ENCODE measurements at regions not wholly inside any gene's neighbourhood (a gene's known extent, or its start where the extent isn't known, plus 50 kb on each side); places are given as distances from the start of the nearest gene placed in this dataset.
"Not testable (repeated sequence)": the region's sequence is repeated elsewhere in the genome, so short reads cannot be mapped to it uniquely, and the experiment has no call there.

DNA sequence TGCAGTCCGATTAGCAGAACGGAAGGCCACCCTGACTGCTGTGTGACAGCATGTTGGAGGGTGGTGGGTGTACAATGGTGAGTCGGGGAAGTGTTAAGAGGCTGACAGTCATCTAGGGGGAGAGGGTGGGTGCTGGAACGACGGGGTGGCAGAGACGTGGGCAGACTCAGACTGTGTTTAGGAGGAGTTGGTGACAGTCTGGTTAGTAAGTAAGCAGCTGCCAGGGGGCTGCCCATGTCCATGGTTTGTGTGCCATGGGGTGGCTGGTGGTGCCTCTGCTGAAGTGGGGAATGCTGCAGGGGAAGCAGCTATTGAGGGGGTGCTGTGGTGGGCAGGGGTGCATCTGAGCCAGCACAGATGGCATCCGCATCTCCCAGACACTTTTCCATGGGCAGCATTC is 51.3 kb upstream of the BOD1 start:
- no peak for DNase-seq (ENCODE audit: low spot score)

DNA sequence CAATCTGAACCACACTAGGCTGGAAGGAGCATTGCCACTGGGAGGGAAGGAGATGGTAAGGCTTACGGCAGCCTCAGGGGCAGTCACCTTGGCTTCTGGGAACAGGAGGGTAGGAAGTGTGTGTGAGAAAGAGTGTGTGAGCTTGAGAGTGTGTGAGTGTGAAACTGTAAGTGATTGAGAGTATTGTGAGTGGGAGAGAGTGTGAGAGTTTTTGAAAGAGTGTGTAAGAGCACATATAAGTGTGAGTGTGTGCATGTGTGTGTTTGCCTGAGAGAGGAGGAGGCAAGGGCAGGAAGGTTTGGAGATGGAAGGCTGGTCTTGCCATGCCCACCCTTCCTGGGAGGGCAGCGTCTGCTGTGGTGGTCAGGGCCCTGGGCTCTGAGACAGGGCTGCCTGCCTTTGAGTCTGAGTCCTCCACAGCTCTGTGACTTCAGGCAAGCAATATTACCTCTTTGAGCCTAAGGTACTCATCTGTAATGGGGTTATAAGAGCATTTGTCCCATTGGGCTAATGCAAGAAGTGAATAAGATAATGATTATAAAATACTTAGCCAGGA is 51.9 kb upstream of the BOD1 start:
- DNase-seq (ENCODE audit: low spot score): no peak

DNA sequence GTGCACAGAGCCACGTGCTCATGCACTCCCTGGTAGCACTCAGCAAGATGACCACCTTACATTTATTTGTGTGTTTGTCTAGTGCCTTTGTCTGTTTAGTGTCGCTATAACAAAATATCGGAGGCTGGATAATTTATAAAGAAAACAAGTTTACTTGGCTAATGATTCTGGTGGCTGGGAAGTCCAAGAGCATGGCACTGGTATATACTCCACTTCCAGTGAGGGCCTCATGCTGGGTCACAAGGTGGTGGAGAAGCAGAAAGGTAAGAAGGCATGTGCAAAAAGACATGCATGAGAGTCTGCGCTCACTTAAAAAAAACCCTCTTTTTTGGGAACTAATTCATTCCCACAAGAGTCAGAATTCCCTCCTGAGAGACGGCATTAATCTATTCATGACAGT is 52.5 kb upstream of the BOD1 start:
- DNase-seq (ENCODE audit: low spot score): no peak

GRCh38 chr5:173669483-173669882 is 53.0 kb upstream of the BOD1 start:
- no peak for DNase-seq (ENCODE audit: low spot score)

DNA sequence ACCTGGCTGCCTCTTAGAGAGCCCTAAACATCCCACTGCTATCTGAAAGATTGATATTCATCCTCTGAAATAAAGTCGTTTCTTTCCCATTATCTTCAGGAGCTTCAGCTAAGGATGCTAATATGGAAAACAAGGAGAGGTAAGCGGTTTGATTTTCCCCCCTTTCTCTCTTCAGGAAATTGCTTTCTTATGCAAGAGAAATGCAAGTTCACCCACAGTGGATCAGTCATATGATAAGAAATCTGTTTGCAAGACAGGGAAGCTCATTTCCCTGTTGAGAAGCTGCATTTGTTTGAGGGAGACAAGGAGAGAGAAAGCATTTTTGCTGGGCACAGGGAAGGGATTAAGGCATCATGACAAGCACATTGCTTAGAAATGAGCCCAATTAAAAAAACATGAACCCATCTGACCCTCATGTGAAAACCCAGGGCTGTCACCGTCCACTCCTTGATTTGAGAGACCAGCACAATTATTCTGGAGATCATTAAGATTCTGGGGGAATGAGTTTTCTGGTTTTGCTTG is 53.7 kb upstream of the BOD1 start:
- DNase-seq (ENCODE audit: low spot score): no peak

GRCh38 chr5:173670791-173671120 is 54.3 kb upstream of the BOD1 start:
- no peak for DNase-seq (ENCODE audit: low spot score)

DNA sequence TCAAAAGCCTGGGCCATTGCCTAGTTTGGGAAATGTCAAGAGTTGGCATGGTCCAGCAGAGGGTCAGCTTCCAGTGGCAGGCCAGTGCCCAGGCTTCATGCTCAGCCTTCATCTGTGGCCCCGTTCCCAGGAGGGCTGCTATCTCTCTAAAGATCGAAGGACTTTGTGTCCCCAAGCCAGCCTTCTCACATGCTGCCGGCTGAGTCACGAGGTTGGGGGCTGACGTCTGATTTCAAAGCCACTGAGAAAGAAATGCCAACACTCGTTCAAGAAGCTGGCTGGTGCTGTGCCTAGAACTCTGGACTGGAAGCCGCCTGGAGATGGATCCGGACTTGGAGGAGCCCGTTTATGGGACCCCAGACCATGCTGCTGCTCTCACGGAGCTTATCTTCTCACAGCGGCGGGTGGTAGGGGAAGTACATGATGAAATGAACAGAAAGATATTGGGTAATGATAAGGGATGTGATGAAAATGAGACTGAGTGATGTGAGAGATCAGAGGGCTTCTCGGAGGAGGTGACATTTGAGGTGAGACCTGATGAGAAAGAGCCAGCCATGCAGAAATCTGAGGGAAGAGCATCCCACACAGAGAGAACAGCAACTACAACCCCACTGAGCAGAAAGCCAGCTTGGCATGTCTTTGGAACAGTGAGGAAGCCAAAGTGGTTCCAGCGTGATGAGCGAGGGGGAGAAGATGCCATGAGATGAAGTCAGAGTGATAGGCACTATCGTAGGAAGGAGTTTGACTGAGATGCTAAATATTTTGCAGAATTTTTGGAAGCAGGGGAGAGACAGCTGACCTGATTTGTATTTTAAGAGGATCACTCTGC is 54.9 kb upstream of the BOD1 start:
- DNase-seq (ENCODE audit: low spot score): no peak

- no peak for DNase-seq (ENCODE audit: low spot score)
Observed at GRCh38 chr5:173672166-173672565, 55.7 kb upstream of the BOD1 start.

GRCh38 chr5:173672891-173673290 is 56.4 kb upstream of the BOD1 start:
- DNase-seq (ENCODE audit: low spot score): no peak

DNA sequence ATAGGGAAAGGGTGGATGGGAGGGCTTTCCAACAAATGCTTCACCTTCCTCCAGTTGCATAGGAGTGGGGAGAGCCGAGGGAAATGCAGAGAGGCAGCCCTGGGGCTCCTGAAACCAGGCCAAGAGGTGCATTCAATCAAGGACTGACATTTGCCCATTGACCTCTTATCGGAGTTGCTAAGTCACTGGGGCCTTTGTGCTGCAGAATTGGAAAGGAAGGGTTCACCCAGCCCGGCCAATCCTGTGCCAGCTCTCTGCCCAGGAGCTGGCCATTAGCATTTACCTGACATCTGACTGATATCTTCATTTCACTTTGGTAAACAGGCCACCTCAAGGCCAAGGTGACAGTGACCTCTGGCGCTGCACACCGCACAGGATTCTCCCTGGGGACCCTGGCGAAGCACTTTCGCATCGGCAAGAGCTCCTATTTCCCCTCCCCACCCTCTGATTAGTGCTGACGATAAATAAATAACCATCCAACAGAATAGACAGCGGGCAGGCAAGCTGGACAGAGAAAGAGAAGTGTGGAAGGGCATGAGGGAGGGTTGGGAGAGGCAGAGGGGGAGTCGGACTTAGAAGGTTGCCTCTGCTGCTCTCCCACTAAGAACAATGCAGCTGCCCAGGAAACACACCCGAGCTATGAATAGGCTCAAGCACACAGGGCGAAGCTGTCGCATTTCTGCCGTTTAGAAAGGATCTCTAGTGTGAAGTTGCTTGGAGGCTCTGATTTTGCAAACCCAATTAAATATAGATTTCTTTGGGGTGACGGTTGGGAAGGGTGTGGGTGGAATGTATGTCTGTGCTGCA is 57.0 kb upstream of the BOD1 start:
- no peak for DNase-seq (ENCODE audit: low spot score)

DNA sequence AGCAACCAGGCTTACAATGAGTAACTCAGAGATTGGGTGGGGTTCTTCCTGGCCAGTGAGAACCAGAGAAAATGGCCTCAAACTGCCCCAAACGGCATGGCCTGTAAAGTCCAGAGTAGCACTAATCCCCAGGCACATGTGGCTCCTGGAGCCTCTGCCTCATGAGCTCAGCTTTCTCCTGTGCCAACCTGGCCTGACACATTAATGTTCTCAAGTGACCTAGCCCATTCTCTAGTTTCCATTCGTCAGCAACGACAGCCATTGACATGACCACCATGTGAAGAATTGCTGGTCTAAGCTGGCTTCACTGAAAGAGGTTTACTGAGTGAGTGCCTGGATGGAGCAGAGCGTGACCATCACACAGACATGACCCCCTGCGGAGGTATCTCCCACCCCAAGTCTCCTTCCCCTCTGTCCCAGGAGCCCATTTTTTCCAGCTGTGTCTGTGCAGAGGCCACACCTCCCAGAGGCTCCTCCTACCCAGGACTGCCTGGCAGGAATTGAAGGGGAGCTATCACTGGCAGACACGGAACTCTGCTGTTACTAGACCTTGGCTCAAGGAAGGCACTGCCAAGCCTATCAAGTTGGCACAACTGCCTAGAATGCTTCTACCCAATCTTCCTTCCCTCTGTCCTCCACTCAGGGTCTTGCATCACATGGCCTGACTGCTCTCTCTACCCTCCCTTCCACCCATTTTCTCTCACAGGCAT is 59.0 kb upstream of the BOD1 start:
- no peak for DNase-seq (ENCODE audit: low spot score)

GRCh38 chr5:173676375-173676774 is 59.9 kb upstream of the BOD1 start:
- DNase-seq (ENCODE audit: low spot score): no peak

GRCh38 chr5:173677125-173677672 is 60.7 kb upstream of the BOD1 start:
- DNase-seq (ENCODE audit: low spot score): no peak

DNA sequence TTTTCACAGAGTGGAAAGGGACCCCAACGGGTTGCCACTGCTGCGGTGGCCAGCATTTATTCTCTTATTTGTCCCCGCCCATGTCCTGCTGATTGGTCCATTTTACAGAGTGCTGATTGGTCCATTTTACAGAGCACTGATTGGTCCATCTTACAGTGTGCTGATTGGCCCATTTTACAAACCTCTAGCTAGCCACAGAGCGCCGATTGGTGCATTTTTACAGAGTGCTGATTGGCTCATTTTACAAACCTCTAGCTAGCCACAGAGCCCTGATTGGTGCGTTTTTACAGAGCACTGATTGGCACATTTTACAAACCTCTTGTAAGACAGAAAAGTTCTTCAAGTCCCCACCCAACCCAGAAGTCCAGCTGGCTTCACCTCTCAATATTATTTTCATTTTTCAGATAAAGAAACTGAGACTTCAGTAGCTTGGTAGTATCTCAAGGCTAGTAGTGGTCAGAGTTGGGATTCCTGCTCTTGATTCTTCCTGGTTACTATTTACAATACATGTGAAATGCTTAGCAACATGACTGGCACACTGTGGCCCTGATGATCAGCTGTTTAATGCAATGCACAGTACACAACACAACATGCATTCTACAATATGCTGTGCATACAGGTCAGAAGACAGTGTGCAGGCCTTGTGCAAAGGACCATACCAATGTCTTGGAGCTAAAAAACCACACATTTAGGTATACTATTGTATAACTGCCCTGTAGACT is 63.6 kb upstream of the BOD1 start:
- DNase-seq (ENCODE audit: low spot score): no peak

DNA sequence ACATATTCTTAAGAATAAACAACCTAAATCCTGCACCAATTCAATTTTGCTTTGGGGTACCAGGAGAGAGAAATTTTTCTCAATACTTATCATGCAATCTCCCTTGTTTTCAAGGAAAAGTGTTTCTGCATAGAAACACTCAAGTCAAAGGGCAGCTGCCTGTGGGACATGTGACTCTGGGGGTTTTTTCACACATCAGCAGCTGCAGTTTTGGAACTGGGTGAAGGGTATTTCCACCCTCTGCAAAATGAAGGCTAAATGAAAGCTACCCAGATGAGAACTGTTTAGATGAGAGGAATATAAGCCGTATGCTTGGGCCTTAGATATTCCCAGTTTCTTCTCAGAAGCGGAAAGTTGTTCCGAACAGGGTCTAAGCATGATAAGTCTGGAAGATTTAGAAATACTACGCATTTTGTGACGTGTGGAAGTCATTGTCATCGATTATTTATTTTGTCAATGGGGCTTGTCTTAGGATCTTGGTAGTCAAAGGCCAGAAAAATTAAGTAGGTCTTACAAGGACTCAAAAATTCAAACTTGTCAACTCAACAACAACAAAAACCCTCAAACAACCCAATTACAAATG is 64.3 kb upstream of the BOD1 start:
- no peak for DNase-seq (ENCODE audit: low spot score)

DNA sequence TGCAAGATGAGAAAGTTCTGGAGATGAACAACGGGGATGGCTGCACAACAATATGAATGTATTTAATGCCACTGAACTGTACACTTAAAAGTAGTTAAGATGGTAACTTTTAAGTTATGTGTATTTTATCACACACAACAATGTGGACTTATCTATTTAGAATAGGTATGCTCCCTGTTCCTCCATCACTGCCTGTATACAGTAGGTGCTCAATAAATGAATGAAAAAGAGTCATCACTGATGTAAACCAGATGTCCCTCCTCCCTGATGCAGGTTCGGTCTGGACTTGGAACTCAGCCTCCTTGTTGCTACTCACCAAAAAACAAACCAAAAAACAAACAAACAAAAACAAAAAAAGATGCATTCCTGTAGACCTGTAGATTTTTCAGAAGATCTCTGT is 65.9 kb upstream of the BOD1 start:
- DNase-seq (ENCODE audit: low spot score): no peak

- not testable (repeated sequence) for DNase-seq (ENCODE audit: low spot score)
Observed at GRCh38 chr5:173684535-173684934, 68.1 kb upstream of the BOD1 start.

- DNase-seq (ENCODE audit: low spot score): no peak
Observed at GRCh38 chr5:173686950-173687349, 70.5 kb upstream of the BOD1 start.

- peak; percentile 9 for DNase-seq (ENCODE audit: low spot score)
Observed at GRCh38 chr5:173688703-173689102, 72.3 kb upstream of the BOD1 start.

DNA sequence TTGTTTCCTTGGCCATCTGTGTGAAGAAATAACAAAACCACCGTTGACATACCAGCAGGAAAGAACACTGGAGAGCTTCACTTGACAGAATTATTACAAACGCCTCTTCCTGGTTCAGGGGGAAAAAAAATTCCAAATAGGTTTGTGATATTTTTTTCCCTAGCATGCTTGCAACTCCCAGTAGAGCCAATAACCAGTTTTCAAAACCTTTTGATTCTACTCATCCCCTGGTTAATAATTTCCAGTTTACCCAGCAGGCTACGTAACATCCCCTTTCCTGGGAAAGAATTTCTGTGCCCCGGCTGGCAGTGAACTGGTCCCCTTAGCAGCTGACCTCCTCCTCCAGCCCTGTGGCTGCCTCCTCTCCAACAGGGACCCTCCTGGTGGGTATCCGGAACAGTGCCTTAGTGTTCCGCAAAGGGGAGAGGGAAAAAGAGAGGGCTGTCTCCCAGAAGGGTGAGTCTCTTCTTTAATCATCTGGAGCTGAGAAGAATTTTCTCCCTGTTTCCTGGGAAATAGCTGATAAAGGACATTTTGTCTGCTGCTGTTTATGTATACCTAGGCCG is 72.8 kb upstream of the BOD1 start:
- DNase-seq (ENCODE audit: low spot score): peak; percentile 81

All from SW480 (cell line).